ENCODE measurements at regions not wholly inside any gene's neighbourhood (a gene's known extent, or its start where the extent isn't known, plus 50 kb on each side); places are given as distances from the start of the nearest gene placed in this dataset.

DNA sequence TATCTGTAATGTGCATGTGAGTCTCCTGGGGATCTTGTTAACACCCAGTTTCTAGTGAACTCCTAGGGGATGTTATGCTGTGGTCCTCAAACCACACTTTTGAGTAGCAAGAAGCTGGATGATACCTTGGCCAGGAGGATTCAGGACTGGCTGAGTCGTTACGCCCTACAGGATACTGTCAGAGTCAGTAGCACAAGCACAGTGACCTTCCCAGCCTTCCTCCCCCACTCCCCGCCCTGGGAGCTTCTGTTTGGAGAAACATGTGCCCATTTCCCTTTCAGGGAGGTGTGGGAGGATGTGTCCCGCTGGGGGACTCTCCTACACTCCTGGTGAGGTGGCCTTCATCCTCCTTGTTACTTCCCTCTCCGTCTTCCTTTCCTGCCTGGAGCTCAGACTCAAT, 76.4 kb upstream of the TRPM1 start:
- DNase-seq (ENCODE audit: low read depth, low spot score) (no peak), FAIRE-seq (no peak)
- H3K4me2 ChIP-seq (ENCODE audit: insufficient read depth, low read length), result no peak overlapping the region
- ChIA-PET CTCF (no interaction called here), POLR2A (no interaction called here)
- H3K27me3 ChIP-seq (ENCODE audit: control insufficient read depth in 2 of 2, insufficient read depth in 2 of 2, low read length in 2 of 2), result no peaks in the 10 kb centered on the region
- dilution Hi-C loops (cut with MboI; ENCODE audit: extremely low pct_ligation_motif_present, low sequenced_read_pairs), result no loop called here
- intact Hi-C loops (cut with micrococcal nuclease), result no loop called here
- H3K4me3 ChIP-seq (replicated peaks in 1 of 3; ENCODE audit: insufficient read depth in 1 of 3, low read depth in 1 of 3, low read length in 3 of 3), result no peak overlapping the region
- no peak overlapping the region for H3K27ac ChIP-seq (ENCODE audit: insufficient read depth, low read depth, low read length)
- no peak overlapping the region for H3K9ac ChIP-seq (replicated peaks; ENCODE audit: extremely low read depth, insufficient read depth, low read length)
- no peaks in the 10 kb centered on the region for H3K79me2 ChIP-seq (ENCODE audit: control insufficient read depth, insufficient read depth, low read length)
- H4K20me1 ChIP-seq (replicated peaks; ENCODE audit: control insufficient read depth, extremely low read depth, insufficient read depth, low read length), result no peaks in the 10 kb centered on the region
- H3K4me1 ChIP-seq (ENCODE audit: control insufficient read depth, extremely low read depth, insufficient read depth, low read length), result no peaks in the 10 kb centered on the region
- TF ChIP-seq POLR2A (IDR thresholded peaks at IDR 0.05; ENCODE audit: low read depth, low read length), result no peak
- no peak for TF ChIP-seq JUN (IDR thresholded peaks at IDR 0.05; ENCODE audit: borderline replicate concordance, insufficient read depth, insufficient read length, low read depth)
- TF ChIP-seq POLR2AphosphoS5 (IDR thresholded peaks at IDR 0.05; ENCODE audit: insufficient read depth, low read depth, low read length), result no peak
- no peak for TF ChIP-seq EZH2 (IDR thresholded peaks at IDR 0.05; ENCODE audit: borderline replicate concordance, low read depth, low read length, severe bottlenecking)
- TF ChIP-seq, protein P1, sequence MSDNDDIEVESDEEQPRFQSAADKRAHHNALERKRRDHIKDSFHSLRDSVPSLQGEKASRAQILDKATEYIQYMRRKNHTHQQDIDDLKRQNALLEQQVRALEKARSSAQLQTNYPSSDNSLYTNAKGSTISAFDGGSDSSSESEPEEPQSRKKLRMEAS (IDR thresholded peaks at IDR 0.05; ENCODE audit: insufficient read depth, insufficient read length), result no peak
- TF ChIP-seq FOS (IDR thresholded peaks at IDR 0.05; ENCODE audit: borderline replicate concordance, insufficient read depth, low read length), result no peak
- no peak for TF ChIP-seq CTCF (IDR thresholded peaks at IDR 0.05; ENCODE audit: extremely low read depth in 1 of 2, insufficient read depth in 1 of 2, low read depth in 1 of 2, low read length in 2 of 2)
- no peak for TF ChIP-seq MYC (IDR thresholded peaks at IDR 0.05; ENCODE audit: low read depth, low read length)
- TF ChIP-seq GATA2 (IDR thresholded peaks at IDR 0.05; ENCODE audit: insufficient read depth, insufficient read length, low read depth, low read length), result no peak
- no peaks in the 10 kb centered on the region for H3K36me3 ChIP-seq (ENCODE audit: control insufficient read depth in 2 of 2, extremely low read depth in 1 of 2, insufficient read depth in 2 of 2, low read length in 2 of 2)
- H3K9me1 ChIP-seq (replicated peaks; ENCODE audit: control insufficient read depth, extremely low read depth, insufficient read depth, low read length), result no peaks in the 10 kb centered on the region
- H2AFZ ChIP-seq (ENCODE audit: low read depth, low read length), result no peak overlapping the region
- BruUV-seq (replicated peaks), result no TSS peak
- no peaks in the 10 kb centered on the region for H3K9me3 ChIP-seq (replicated peaks; ENCODE audit: control insufficient read depth, insufficient read depth, low read length)
